GM23338 (cell line): ENCODE measurements at regions not wholly inside any gene's neighbourhood (a gene's known extent, or its start where the extent isn't known, plus 50 kb on each side); places are given as distances from the start of the nearest gene placed in this dataset.
"Not testable (repeated sequence)": the region's sequence is repeated elsewhere in the genome, so short reads cannot be mapped to it uniquely, and the experiment has no call there.

Experiments used
- ATAC-seq: fragments of 200-7000 bp; cut with Tn5 transposase; 3 replicates; pipeline ENCODE4 v1.9.1; 2020
- DNase-seq: peaks from one replicate; pipeline ENCODE4 v3.0.0-alpha.2; 2015; ENCODE audit warnings: low spot score
- H2AFZ ChIP-seq: fragments of 200-600 bp; sonication (generic); 2 replicates; pipeline ENCODE4 v1.8.0; 2016; ENCODE audit warnings: antibody characterized with exemption, mild to moderate bottlenecking, moderate library complexity
- H3F3A ChIP-seq: fragments of 200-600 bp; sonication (generic); replicated peaks from 2 replicates; pipeline ENCODE4 v1.8.0; 2017; ENCODE audit warnings: antibody characterized with exemption, mixed run types, low read depth
- H3K27ac ChIP-seq: fragments of 200-600 bp; sonication (generic); 2 replicates; pipeline ENCODE4 v1.6.1; 2016; ENCODE audit warnings: low read depth
- H3K27me3 ChIP-seq: fragments of 200-600 bp; sonication (generic); 2 replicates; pipeline ENCODE4 v1.8.0; 2016; ENCODE audit warnings: mild to moderate bottlenecking, mixed run types, moderate library complexity; ENCODE audit not compliant: insufficient read depth
- H3K36me3 ChIP-seq: fragments of 200-600 bp; sonication (generic); 2 replicates; pipeline ENCODE4 v1.8.0; 2016; ENCODE audit warnings: mild to moderate bottlenecking; ENCODE audit not compliant: insufficient read depth
- H3K4me1 ChIP-seq: fragments of 200-600 bp; sonication (generic); 2 replicates; pipeline ENCODE4 v1.8.0; 2016; ENCODE audit warnings: mild to moderate bottlenecking, moderate library complexity; ENCODE audit not compliant: insufficient read depth
- H3K4me2 ChIP-seq: fragments of 200-600 bp; sonication (generic); 2 replicates; pipeline ENCODE4 v1.7.1; 2017; ENCODE audit warnings: mixed run types
- H3K4me3 ChIP-seq: fragments of 200-600 bp; sonication (generic); 2 replicates; pipeline ENCODE4 v1.6.1; 2016; ENCODE audit warnings: mixed run types
- H3K79me2 ChIP-seq: fragments of 200-600 bp; sonication (generic); replicated peaks from 2 replicates; pipeline ENCODE4 v1.8.0; 2017; ENCODE audit warnings: mild to moderate bottlenecking; ENCODE audit not compliant: insufficient read depth
- H3K9me2 ChIP-seq: fragments of 200-600 bp; sonication (generic); 2 replicates; pipeline ENCODE4 v1.8.0; 2017; ENCODE audit not compliant: insufficient read depth
- H4K20me1 ChIP-seq: fragments of 200-600 bp; sonication (generic); replicated peaks from 2 replicates; pipeline ENCODE4 v1.8.0; 2017; ENCODE audit warnings: mild to moderate bottlenecking; ENCODE audit not compliant: insufficient read depth
- H3K27ac Mint-ChIP-seq: 2 replicates; pipeline ENCODE4 v1.8.0; 2020; ENCODE audit warnings: inconsistent platforms, mild to moderate bottlenecking, moderate library complexity, mixed read lengths
- H3K27me3 Mint-ChIP-seq: 3 replicates; pipeline ENCODE4 v1.8.0; 2022; ENCODE audit warnings: low read depth, mild to moderate bottlenecking, moderate library complexity, mixed read lengths, inconsistent platforms; ENCODE audit not compliant: insufficient read depth, poor library complexity
- H3K36me3 Mint-ChIP-seq: 3 replicates; pipeline ENCODE4 v1.8.0; 2021; ENCODE audit warnings: low read depth, mild to moderate bottlenecking, inconsistent platforms, moderate library complexity, mixed read lengths
- H3K4me1 Mint-ChIP-seq: 3 replicates; pipeline ENCODE4 v1.8.0; 2020; ENCODE audit warnings: mild to moderate bottlenecking, inconsistent platforms, mixed read lengths
- H3K4me3 Mint-ChIP-seq: 3 replicates; pipeline ENCODE4 v1.8.0; 2021; ENCODE audit warnings: moderate library complexity, mild to moderate bottlenecking, inconsistent platforms, mixed read lengths
- H3K9me3 Mint-ChIP-seq: 3 replicates; pipeline ENCODE4 v1.8.0; 2020; ENCODE audit warnings: moderate library complexity, mild to moderate bottlenecking, inconsistent platforms, mixed read lengths
- TF ChIP-seq, protein P1 (sequence below): fragments of 250-450 bp; sonication (Bioruptor Pico); IDR thresholded peaks from 2 replicates; pipeline ENCODE4 v1.5.0; 2020; ENCODE audit warnings: mild to moderate bottlenecking, moderate library complexity

DNA sequence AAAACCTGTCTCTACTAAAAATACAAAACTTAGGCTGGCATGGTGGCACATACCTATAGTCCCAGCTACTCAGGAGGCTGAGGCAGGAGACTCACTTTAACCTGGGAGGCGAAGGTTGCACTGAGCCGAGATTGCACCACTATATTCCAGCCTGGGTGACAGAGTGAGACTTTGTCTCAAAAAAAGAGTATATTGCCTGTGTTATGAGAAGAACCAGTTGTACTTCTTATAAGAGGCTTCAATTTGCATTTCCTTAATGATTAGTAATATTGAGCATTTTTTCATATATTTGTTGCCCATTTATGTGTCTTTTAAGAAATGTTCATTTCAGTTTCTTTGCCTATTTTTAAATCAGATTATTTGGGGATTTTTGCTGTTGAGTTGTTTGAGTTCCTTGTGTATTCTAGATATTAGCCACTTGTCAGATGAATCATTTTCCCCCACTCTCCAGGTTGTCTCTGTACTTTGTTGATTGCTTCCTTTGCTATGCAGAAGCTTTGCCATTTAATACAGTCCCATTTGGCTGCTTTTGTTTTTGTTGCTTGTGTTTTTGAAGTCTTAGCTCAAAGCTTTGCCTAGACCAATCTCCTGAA, 75.8 kb upstream of the LRPPRC start (continued):
- TF ChIP-seq, protein P1, sequence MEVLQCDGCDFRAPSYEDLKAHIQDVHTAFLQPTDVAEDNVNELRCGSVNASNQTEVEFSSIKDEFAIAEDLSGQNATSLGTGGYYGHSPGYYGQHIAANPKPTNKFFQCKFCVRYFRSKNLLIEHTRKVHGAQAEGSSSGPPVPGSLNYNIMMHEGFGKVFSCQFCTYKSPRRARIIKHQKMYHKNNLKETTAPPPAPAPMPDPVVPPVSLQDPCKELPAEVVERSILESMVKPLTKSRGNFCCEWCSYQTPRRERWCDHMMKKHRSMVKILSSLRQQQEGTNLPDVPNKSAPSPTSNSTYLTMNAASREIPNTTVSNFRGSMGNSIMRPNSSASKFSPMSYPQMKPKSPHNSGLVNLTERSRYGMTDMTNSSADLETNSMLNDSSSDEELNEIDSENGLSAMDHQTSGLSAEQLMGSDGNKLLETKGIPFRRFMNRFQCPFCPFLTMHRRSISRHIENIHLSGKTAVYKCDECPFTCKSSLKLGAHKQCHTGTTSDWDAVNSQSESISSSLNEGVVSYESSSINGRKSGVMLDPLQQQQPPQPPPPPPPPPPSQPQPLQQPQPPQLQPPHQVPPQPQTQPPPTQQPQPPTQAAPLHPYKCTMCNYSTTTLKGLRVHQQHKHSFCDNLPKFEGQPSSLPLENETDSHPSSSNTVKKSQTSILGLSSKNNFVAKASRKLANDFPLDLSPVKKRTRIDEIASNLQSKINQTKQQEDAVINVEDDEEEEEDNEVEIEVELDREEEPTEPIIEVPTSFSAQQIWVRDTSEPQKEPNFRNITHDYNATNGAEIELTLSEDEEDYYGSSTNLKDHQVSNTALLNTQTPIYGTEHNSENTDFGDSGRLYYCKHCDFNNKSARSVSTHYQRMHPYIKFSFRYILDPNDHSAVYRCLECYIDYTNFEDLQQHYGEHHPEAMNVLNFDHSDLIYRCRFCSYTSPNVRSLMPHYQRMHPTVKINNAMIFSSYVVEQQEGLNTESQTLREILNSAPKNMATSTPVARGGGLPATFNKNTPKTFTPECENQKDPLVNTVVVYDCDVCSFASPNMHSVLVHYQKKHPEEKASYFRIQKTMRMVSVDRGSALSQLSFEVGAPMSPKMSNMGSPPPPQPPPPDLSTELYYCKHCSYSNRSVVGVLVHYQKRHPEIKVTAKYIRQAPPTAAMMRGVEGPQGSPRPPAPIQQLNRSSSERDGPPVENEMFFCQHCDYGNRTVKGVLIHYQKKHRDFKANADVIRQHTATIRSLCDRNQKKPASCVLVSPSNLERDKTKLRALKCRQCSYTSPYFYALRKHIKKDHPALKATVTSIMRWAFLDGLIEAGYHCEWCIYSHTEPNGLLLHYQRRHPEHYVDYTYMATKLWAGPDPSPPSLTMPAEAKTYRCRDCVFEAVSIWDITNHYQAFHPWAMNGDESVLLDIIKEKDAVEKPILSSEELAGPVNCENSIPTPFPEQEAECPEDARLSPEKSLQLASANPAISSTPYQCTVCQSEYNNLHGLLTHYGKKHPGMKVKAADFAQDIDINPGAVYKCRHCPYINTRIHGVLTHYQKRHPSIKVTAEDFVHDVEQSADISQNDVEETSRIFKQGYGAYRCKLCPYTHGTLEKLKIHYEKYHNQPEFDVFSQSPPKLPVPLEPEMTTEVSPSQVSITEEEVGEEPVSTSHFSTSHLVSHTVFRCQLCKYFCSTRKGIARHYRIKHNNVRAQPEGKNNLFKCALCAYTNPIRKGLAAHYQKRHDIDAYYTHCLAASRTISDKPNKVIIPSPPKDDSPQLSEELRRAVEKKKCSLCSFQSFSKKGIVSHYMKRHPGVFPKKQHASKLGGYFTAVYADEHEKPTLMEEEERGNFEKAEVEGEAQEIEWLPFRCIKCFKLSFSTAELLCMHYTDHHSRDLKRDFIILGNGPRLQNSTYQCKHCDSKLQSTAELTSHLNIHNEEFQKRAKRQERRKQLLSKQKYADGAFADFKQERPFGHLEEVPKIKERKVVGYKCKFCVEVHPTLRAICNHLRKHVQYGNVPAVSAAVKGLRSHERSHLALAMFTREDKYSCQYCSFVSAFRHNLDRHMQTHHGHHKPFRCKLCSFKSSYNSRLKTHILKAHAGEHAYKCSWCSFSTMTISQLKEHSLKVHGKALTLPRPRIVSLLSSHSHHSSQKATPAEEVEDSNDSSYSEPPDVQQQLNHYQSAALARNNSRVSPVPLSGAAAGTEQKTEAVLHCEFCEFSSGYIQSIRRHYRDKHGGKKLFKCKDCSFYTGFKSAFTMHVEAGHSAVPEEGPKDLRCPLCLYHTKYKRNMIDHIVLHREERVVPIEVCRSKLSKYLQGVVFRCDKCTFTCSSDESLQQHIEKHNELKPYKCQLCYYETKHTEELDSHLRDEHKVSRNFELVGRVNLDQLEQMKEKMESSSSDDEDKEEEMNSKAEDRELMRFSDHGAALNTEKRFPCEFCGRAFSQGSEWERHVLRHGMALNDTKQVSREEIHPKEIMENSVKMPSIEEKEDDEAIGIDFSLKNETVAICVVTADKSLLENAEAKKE = no peak

DNA sequence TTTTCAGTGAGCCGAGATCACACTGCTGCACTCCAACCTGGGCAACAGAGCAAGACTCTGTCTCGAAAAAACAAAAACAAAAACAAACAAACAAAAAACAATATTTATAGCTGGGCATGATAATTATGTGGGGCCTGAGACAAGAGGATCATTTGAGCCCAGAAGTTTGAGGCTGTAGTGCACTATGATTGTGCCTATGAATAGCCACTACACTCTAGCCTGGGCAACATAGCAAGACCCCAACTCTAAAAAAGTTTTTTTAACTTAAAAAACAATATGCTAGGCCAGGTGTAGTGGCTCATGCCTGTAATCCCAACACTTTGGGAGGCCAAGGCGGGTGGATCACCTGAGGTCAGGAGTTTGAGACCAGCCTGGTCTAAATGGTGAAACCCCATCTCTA, 77.9 kb upstream of the LRPPRC start:
- H3K4me3 ChIP-seq, H3F3A ChIP-seq, H3K9me2 ChIP-seq, H3K79me2 ChIP-seq, H3K4me2 ChIP-seq, H3K4me1 ChIP-seq, H3K9me3 Mint-ChIP-seq, H4K20me1 ChIP-seq, H3K27ac ChIP-seq, H3K27me3 Mint-ChIP-seq, ATAC-seq, H3K36me3 Mint-ChIP-seq, H3K4me3 Mint-ChIP-seq, H3K36me3 ChIP-seq, H3K4me1 Mint-ChIP-seq, H3K27me3 ChIP-seq, DNase-seq, H2AFZ ChIP-seq, H3K27ac Mint-ChIP-seq: not testable (repeated sequence)

DNA sequence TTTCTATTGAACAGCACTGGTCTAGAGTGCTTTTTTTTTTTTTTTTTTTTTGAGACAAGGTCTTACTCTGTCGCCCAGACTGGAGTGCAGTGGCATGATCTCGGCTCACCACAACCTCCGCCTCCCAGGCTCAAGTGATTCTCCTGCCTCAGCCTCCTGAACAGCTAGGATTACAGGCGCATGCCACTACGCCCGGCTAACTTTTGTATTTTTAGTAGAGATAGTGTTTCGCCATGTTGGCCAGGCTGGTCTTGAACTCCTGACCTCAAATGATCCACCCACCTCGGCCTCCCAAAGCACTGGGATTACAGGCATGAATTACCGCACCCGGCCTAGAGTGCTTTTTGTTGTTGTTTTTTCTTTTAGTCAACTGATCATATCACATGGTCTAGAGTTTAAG, 79.0 kb upstream of the LRPPRC start:
- H3K27me3 Mint-ChIP-seq, H3K9me2 ChIP-seq, H3K27me3 ChIP-seq, H3K4me2 ChIP-seq, H3F3A ChIP-seq, H4K20me1 ChIP-seq, H3K36me3 Mint-ChIP-seq, H3K36me3 ChIP-seq, H3K4me1 Mint-ChIP-seq, H3K9me3 Mint-ChIP-seq, H3K4me3 ChIP-seq, H2AFZ ChIP-seq, H3K27ac ChIP-seq, DNase-seq, H3K79me2 ChIP-seq, ATAC-seq, H3K4me1 ChIP-seq, H3K4me3 Mint-ChIP-seq, H3K27ac Mint-ChIP-seq: not testable (repeated sequence)
